ENCODE measurements at regions not wholly inside any gene's neighbourhood (a gene's known extent, or its start where the extent isn't known, plus 50 kb on each side); places are given as distances from the start of the nearest gene placed in this dataset.

DNA sequence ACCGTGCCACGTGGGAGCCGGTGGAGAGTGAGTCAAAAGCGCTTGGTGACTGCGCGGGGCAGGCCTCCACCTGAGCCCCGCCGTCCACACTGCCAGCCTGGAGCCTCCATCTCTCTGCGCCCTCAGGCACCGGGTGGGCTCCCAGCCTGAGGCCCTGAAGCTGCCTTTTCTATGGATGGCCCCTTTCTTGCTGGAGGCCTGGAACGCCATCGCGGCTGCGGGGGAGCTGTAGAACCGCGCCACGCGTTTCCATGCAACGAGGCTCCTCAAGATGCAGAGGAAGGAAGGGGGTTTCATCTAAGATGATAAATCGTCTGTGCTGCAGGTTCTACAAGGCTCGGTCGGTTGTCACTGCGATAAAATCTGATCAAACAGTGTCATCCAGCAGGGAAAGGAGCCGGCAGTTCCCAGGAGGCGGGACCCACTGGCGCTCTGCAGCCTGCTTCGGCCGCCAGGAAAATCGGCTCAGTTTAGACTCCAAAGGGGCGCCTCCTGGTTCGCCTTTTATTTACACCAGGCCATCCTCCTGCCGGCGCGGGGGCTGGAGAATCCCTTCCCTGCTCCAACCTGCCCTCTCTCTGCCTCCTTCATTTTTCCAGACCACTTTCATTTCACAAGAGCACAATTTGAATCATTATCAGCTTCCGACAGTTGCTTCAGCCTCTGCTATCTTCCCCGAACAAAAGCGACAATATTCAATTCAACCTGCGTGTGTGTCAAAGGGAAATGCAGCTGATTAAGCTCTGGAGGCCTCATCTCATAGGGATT lies 624.4 kb downstream of the BRD1 start:
- DNase-seq (ENCODE audit: low read depth), result no peak
- H3K36me3 ChIP-seq (ENCODE audit: control insufficient read depth, insufficient read depth, low read length), result no peaks in the 10 kb centered on the region
- no peaks in the 10 kb centered on the region for H3K27me3 ChIP-seq (ENCODE audit: control insufficient read depth, insufficient read depth, low read length)
- no peak overlapping the region for H3K4me3 ChIP-seq (ENCODE audit: low read depth, low read length)
- ChIA-PET POLR2A (no interaction called here), CTCF (no interaction called here)
- no peak for TF ChIP-seq CTCF (IDR thresholded peaks at IDR 0.05; ENCODE audit: insufficient read depth, low read depth, low read length)

- Histone ChIP-seq H3K4me3 (ENCODE audit: low read depth, low read length) (no peak overlapping the region), H3K36me3 (ENCODE audit: control insufficient read depth, insufficient read depth, low read length) (no peaks in the 10 kb centered on the region), H3K27me3 (ENCODE audit: control insufficient read depth, insufficient read depth, low read length) (no peaks in the 10 kb centered on the region)
- ChIA-PET POLR2A (no interaction called here), CTCF (no interaction called here)
- no peak for DNase-seq (ENCODE audit: low read depth)
- TF ChIP-seq CTCF (IDR thresholded peaks at IDR 0.05; ENCODE audit: insufficient read depth, low read depth, low read length), result no peak
Measured at GRCh38 chr22:49202226-49202625, 625.4 kb downstream of the BRD1 start.

GRCh38 chr22:49201046-49201970 lies 626.4 kb downstream of the BRD1 start:
- no peak for DNase-seq (ENCODE audit: low read depth)
- ChIA-PET CTCF (no interaction called here), POLR2A (no interaction called here)
- TF ChIP-seq CTCF (IDR thresholded peaks at IDR 0.05; ENCODE audit: insufficient read depth, low read depth, low read length), result no peak
- Histone ChIP-seq H3K36me3 (ENCODE audit: control insufficient read depth, insufficient read depth, low read length) (no peaks in the 10 kb centered on the region), H3K27me3 (ENCODE audit: control insufficient read depth, insufficient read depth, low read length) (no peaks in the 10 kb centered on the region), H3K4me3 (ENCODE audit: low read depth, low read length) (no peak overlapping the region)

DNA sequence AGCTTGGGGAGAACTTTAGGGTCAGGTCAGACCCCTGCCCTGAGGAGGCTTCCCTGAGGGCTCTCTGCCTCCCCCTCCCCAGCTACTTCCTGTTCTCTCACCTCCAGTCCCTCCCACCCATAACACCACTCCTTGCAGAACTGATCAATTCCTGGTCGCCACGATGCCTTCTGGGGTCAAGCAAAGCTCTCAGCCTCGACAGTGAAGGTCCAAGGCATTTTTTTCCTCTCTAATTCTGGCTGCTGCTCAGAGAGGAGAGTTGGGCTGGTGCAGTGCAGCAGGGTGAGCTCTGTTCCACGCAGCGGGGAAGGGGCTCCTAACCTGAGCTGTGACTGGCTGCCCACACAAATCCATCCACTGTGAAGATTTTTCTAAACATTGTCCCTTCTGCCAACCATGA lies 628.4 kb downstream of the BRD1 start:
- CTCF ChIA-PET, result interaction anchor here (0.5 kb wide), 1 partner anchor 11 kb away, joined by 4 read pairs; no protein-coding TSS in a partner anchor
- Histone ChIP-seq H3K4me3 (ENCODE audit: low read depth, low read length) (no peak overlapping the region), H3K36me3 (ENCODE audit: control insufficient read depth, insufficient read depth, low read length) (no peaks in the 10 kb centered on the region), H3K27me3 (ENCODE audit: control insufficient read depth, insufficient read depth, low read length) (no peaks in the 10 kb centered on the region)
- TF ChIP-seq CTCF (IDR thresholded peaks at IDR 0.05; ENCODE audit: insufficient read depth, low read depth, low read length), result no peak
- DNase-seq (ENCODE audit: low read depth), result no peak
- POLR2A ChIA-PET, result no interaction called here

GRCh38 chr22:49198705-49199084 lies 629.0 kb downstream of the BRD1 start:
- POLR2A ChIA-PET, result no interaction called here
- no peaks in the 10 kb centered on the region for H3K36me3 ChIP-seq (ENCODE audit: control insufficient read depth, insufficient read depth, low read length)
- no peaks in the 10 kb centered on the region for H3K27me3 ChIP-seq (ENCODE audit: control insufficient read depth, insufficient read depth, low read length)
- no peak for TF ChIP-seq CTCF (IDR thresholded peaks at IDR 0.05; ENCODE audit: insufficient read depth, low read depth, low read length)
- DNase-seq (ENCODE audit: low read depth), result no peak
- no peak overlapping the region for H3K4me3 ChIP-seq (ENCODE audit: low read depth, low read length)
- CTCF ChIA-PET, result no interaction called here

Data from BJ (cell line).